ENCODE measurements at regions not wholly inside any gene's neighbourhood (a gene's known extent, or its start where the extent isn't known, plus 50 kb on each side); places are given as distances from the start of the nearest gene placed in this dataset.

DNA sequence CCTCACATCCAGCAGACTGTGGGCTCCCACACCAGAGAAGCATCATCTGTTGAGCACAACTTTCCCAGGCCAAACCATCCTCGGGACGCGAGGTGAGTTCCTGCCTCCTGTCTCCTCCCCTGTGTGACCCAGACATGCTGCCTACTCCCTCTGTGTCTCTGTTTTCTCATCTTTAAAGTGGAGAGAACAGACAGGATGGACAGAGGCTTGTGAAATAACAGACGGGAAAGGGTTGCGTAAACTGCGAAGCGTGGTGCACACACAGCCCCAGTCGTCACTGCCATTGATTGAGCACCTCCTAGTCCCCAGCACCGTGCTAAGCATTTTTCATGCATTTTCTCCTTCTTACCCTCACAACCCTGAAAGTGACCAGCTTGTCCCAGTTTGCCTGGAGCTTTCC is 52.1 kb upstream of the LMX1B start:
- CTCF ChIA-PET: no interaction called here
- 56% methylated on average over 9 of the region's 9 CpGs for WGBS (ENCODE audit: insufficient coverage, insufficient replicate concordance, low lambda C conversion rate, missing lambda C conversion rate)
- no TSS peak for BruUV-seq (replicated peaks)
- RAD21 ChIA-PET (ENCODE audit: unreplicated experiment): no interaction called here
- POLR2A ChIA-PET: no interaction called here
- Histone ChIP-seq H3K9me3 (replicated peaks; ENCODE audit: control insufficient read depth, insufficient read depth, low read length) (no peaks in the 10 kb centered on the region), H4K20me1 (ENCODE audit: control insufficient read depth, insufficient read depth) (no peaks in the 10 kb centered on the region; the same call in 1 of the 2 replicates), H3K9ac (ENCODE audit: control insufficient read depth, insufficient read depth, low read length) (no peak overlapping the region), H3K4me2 (ENCODE audit: control insufficient read depth, insufficient read depth) (no peak overlapping the region), H2AFZ (ENCODE audit: control insufficient read depth, low read depth, low read length) (no peak overlapping the region), H3K27me3 (replicated peaks in 1 of 2; ENCODE audit: control insufficient read depth in 2 of 2, insufficient read depth in 2 of 2, low read length in 1 of 2) (no peaks in the 10 kb centered on the region; a peak in 2 of 4 replicates), H3K27ac (ENCODE audit: control insufficient read depth, insufficient read depth) (no peak overlapping the region), H3K4me1 (ENCODE audit: control insufficient read depth, insufficient read depth, low read length) (no peaks in the 10 kb centered on the region), H3K79me2 (ENCODE audit: control insufficient read depth, insufficient read depth, low read length) (no peaks in the 10 kb centered on the region), H3K36me3 (ENCODE audit: control insufficient read depth in 2 of 2, insufficient read depth in 2 of 2, low read length in 1 of 2) (no peaks in the 10 kb centered on the region), H3K4me3 (no peak overlapping the region)
- in situ Hi-C loops (cut with MboI): no loop called here
- FAIRE-seq (no peak), DNase-seq (ENCODE audit: low read depth, low spot score) (no peak), ATAC-seq (no peak)
- SMC1A ChIA-PET (ENCODE audit: uncharacterized antibody, unreplicated experiment): no interaction called here
- intact Hi-C loops (cut with micrococcal nuclease; ENCODE audit: unreplicated experiment): no loop called here
- TF ChIP-seq BRCA1 (IDR thresholded peaks at IDR 0.05; ENCODE audit: low read depth, low read length) (no peak), FOXM1 (IDR thresholded peaks at IDR 0.05; ENCODE audit: low read depth, low read length) (no peak), KLF5 (IDR thresholded peaks at IDR 0.05; ENCODE audit: partially characterized antibody) (no peak), TCF12 (IDR thresholded peaks at IDR 0.05; ENCODE audit: low read depth, low read length) (no peak), ZNF384 (IDR thresholded peaks at IDR 0.05; ENCODE audit: borderline replicate concordance, low read depth, low read length) (no peak), NR2C2 (IDR thresholded peaks at IDR 0.05; ENCODE audit: borderline replicate concordance, control insufficient read depth, insufficient read length, low read depth) (no peak), HDGF (IDR thresholded peaks at IDR 0.05) (no peak), RUNX3 (IDR thresholded peaks at IDR 0.05; ENCODE audit: low read length) (no peak)
- TF ChIP-seq, protein P1, sequence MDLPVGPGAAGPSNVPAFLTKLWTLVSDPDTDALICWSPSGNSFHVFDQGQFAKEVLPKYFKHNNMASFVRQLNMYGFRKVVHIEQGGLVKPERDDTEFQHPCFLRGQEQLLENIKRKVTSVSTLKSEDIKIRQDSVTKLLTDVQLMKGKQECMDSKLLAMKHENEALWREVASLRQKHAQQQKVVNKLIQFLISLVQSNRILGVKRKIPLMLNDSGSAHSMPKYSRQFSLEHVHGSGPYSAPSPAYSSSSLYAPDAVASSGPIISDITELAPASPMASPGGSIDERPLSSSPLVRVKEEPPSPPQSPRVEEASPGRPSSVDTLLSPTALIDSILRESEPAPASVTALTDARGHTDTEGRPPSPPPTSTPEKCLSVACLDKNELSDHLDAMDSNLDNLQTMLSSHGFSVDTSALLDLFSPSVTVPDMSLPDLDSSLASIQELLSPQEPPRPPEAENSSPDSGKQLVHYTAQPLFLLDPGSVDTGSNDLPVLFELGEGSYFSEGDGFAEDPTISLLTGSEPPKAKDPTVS (IDR thresholded peaks at IDR 0.05; ENCODE audit: low read depth, low read length): no peak
- TF ChIP-seq, protein P2, sequence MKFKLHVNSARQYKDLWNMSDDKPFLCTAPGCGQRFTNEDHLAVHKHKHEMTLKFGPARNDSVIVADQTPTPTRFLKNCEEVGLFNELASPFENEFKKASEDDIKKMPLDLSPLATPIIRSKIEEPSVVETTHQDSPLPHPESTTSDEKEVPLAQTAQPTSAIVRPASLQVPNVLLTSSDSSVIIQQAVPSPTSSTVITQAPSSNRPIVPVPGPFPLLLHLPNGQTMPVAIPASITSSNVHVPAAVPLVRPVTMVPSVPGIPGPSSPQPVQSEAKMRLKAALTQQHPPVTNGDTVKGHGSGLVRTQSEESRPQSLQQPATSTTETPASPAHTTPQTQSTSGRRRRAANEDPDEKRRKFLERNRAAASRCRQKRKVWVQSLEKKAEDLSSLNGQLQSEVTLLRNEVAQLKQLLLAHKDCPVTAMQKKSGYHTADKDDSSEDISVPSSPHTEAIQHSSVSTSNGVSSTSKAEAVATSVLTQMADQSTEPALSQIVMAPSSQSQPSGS (IDR thresholded peaks at IDR 0.05; ENCODE audit: low read length): no peak
- TF ChIP-seq, protein P3, sequence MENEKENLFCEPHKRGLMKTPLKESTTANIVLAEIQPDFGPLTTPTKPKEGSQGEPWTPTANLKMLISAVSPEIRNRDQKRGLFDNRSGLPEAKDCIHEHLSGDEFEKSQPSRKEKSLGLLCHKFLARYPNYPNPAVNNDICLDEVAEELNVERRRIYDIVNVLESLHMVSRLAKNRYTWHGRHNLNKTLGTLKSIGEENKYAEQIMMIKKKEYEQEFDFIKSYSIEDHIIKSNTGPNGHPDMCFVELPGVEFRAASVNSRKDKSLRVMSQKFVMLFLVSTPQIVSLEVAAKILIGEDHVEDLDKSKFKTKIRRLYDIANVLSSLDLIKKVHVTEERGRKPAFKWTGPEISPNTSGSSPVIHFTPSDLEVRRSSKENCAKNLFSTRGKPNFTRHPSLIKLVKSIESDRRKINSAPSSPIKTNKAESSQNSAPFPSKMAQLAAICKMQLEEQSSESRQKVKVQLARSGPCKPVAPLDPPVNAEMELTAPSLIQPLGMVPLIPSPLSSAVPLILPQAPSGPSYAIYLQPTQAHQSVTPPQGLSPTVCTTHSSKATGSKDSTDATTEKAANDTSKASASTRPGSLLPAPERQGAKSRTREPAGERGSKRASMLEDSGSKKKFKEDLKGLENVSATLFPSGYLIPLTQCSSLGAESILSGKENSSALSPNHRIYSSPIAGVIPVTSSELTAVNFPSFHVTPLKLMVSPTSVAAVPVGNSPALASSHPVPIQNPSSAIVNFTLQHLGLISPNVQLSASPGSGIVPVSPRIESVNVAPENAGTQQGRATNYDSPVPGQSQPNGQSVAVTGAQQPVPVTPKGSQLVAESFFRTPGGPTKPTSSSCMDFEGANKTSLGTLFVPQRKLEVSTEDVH (IDR thresholded peaks at IDR 0.05; ENCODE audit: low read depth, partially characterized antibody): no peak
- TF ChIP-seq, protein P4, sequence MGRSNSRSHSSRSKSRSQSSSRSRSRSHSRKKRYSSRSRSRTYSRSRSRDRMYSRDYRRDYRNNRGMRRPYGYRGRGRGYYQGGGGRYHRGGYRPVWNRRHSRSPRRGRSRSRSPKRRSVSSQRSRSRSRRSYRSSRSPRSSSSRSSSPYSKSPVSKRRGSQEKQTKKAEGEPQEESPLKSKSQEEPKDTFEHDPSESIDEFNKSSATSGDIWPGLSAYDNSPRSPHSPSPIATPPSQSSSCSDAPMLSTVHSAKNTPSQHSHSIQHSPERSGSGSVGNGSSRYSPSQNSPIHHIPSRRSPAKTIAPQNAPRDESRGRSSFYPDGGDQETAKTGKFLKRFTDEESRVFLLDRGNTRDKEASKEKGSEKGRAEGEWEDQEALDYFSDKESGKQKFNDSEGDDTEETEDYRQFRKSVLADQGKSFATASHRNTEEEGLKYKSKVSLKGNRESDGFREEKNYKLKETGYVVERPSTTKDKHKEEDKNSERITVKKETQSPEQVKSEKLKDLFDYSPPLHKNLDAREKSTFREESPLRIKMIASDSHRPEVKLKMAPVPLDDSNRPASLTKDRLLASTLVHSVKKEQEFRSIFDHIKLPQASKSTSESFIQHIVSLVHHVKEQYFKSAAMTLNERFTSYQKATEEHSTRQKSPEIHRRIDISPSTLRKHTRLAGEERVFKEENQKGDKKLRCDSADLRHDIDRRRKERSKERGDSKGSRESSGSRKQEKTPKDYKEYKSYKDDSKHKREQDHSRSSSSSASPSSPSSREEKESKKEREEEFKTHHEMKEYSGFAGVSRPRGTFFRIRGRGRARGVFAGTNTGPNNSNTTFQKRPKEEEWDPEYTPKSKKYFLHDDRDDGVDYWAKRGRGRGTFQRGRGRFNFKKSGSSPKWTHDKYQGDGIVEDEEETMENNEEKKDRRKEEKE (IDR thresholded peaks at IDR 0.05): no peak
- TF ChIP-seq, protein P5, sequence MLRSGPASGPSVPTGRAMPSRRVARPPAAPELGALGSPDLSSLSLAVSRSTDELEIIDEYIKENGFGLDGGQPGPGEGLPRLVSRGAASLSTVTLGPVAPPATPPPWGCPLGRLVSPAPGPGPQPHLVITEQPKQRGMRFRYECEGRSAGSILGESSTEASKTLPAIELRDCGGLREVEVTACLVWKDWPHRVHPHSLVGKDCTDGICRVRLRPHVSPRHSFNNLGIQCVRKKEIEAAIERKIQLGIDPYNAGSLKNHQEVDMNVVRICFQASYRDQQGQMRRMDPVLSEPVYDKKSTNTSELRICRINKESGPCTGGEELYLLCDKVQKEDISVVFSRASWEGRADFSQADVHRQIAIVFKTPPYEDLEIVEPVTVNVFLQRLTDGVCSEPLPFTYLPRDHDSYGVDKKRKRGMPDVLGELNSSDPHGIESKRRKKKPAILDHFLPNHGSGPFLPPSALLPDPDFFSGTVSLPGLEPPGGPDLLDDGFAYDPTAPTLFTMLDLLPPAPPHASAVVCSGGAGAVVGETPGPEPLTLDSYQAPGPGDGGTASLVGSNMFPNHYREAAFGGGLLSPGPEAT (IDR thresholded peaks at IDR 0.05; ENCODE audit: low read depth): no peak
